CD4-positive, alpha-beta T cell (primary cell): ENCODE measurements at regions not wholly inside any gene's neighbourhood (a gene's known extent, or its start where the extent isn't known, plus 50 kb on each side); places are given as distances from the start of the nearest gene placed in this dataset.

ENCODE experiments used
- ATAC-seq: fragments of 200-7000 bp; cut with Tn5 transposase; one replicate; pipeline ENCODE4 v1.10.0; 2022; ENCODE audit warnings: mild to moderate bottlenecking; ENCODE audit not compliant: poor library complexity
- CTCF ChIA-PET: fragments of 350-600 bp; sonication (Branson Sonifier 250); formaldehyde crosslinking; loops from one replicate; lab custom pipeline; 2021; ENCODE audit warnings: antibody characterized with exemption, inconsistent platforms; lab: Charles Lee
- POLR2A ChIA-PET: fragments of 350-600 bp; sonication (Branson Sonifier 250); formaldehyde crosslinking; loops from one replicate; lab custom pipeline; 2021; ENCODE audit warnings: antibody characterized with exemption, inconsistent platforms; lab: Charles Lee
- DNase-seq, 14 experiments: peaks; one replicate each; pipeline ENCODE4 v3.0.0-alpha.2; 2013 to 2020; ENCODE audit warnings: mixed read lengths in 2 of 14
- H3K27ac ChIP-seq, 2 donors: one replicate each; pipeline versions ENCODE4 v1.5.1 to v1.7.0; 2013; ENCODE audit warnings: low read length in 2 of 2, low read depth in 1 of 2, mild to moderate bottlenecking in 1 of 2
- H3K27me3 ChIP-seq, 2 experiments: 1 replicate in 1 of 2; 2 replicates in 1 of 2; pipeline versions ENCODE4 v1.6.1 to v1.7.0; 2013; ENCODE audit warnings: low read length in 2 of 2, control low read depth in 1 of 2, mild to moderate bottlenecking in 1 of 2, moderate library complexity in 1 of 2; ENCODE audit not compliant: insufficient read depth in 2 of 2, control insufficient read depth in 1 of 2
- H3K36me3 ChIP-seq: one replicate; pipeline ENCODE4 v1.6.1; 2013; ENCODE audit warnings: low read length, control low read depth; ENCODE audit not compliant: insufficient read depth
- H3K4me1 ChIP-seq: one replicate; pipeline ENCODE4 v1.6.1; 2013; ENCODE audit warnings: low read length, control low read depth; ENCODE audit not compliant: insufficient read depth
- H3K4me3 ChIP-seq: one replicate; pipeline ENCODE4 v1.5.1; 2013; ENCODE audit warnings: mild to moderate bottlenecking, low read length, moderate library complexity
- H3K9me3 ChIP-seq, 2 experiments: 1 replicate in 1 of 2; 2 replicates in 1 of 2; pipeline versions ENCODE4 v1.6.1 to v1.7.0; 2013; ENCODE audit warnings: low read length in 2 of 2, mild to moderate bottlenecking in 2 of 2, control low read depth in 1 of 2, moderate library complexity in 1 of 2; ENCODE audit not compliant: control insufficient read depth in 1 of 2, insufficient read depth in 1 of 2
- H3K27ac Mint-ChIP-seq: one replicate; pipeline ENCODE4 v1.8.0; 2020; ENCODE audit warnings: mixed read lengths
- H3K27me3 Mint-ChIP-seq: one replicate; pipeline ENCODE4 v1.8.0; 2021; ENCODE audit warnings: mixed read lengths
- H3K36me3 Mint-ChIP-seq: one replicate; pipeline ENCODE4 v1.8.0; 2021; ENCODE audit warnings: low read depth, mixed read lengths
- H3K4me1 Mint-ChIP-seq: one replicate; pipeline ENCODE4 v1.8.0; 2021; ENCODE audit warnings: low read depth, mixed read lengths
- H3K4me3 Mint-ChIP-seq: one replicate; pipeline ENCODE4 v1.8.0; 2020; ENCODE audit warnings: mild to moderate bottlenecking, mixed read lengths
- H3K9me3 Mint-ChIP-seq: one replicate; pipeline ENCODE4 v1.8.0; 2020; ENCODE audit warnings: mixed read lengths
- CTCF ChIP-seq: fragments of 200-600 bp; IDR thresholded peaks from one replicate; pipeline ENCODE4 v1.8.0; 2022; ENCODE audit warnings: antibody characterized with exemption, mild to moderate bottlenecking
- intact Hi-C, 2 experiments: fragments of 100-400 bp; cut with DNase I in 1 of 2; cut with micrococcal nuclease in 1 of 2; formaldehyde crosslinking; loops; one replicate each; pipeline versions ENCODE4 v1.15.1 to v1.9.0; 2023 to 2025; cut with DNase I, micrococcal nuclease

GRCh38 chr5:90264689-90265544, 144.6 kb downstream of the CETN3 start:
- H3K27me3 ChIP-seq, result no peaks in the 10 kb centered on the region
- Mint-ChIP-seq H3K4me1 (no peaks in the 10 kb centered on the region), H3K9me3 (no peaks in the 10 kb centered on the region), H3K27me3 (peaks cover 6% of the 10 kb centered on the region), H3K4me3 (no peak overlapping the region), H3K36me3 (no peaks in the 10 kb centered on the region), H3K27ac (no peak overlapping the region)
- DNase-seq (peak in 13 of 14 experiments; percentile 1 to 64 (median 16)), ATAC-seq (no peak)
- intact Hi-C loops, result loop anchor here (1.0 to 5.0 kb wide), 3 partner anchors 517 to 1536 kb away; no protein-coding TSS in a partner anchor
- no peaks in the 10 kb centered on the region for H3K4me1 ChIP-seq
- H3K36me3 ChIP-seq, result no peaks in the 10 kb centered on the region
- H3K4me3 ChIP-seq, result no peak overlapping the region
- CTCF ChIA-PET, result interaction anchor here (0.8 to 1.2 kb wide), 4 partner anchors 9 to 1537 kb away, joined by 3 to 5 read pairs (median 3); no protein-coding TSS in a partner anchor
- H3K9me3 ChIP-seq, result no peaks in the 10 kb centered on the region
- POLR2A ChIA-PET, result no interaction called here
- peak; percentile 83 for TF ChIP-seq CTCF
- no peak overlapping the region for H3K27ac ChIP-seq

- no peak overlapping the region for H3K27ac Mint-ChIP-seq
- H3K4me3 Mint-ChIP-seq, result no peak overlapping the region
- ATAC-seq (no peak), DNase-seq (no peak)
- no peaks in the 10 kb centered on the region for H3K27me3 Mint-ChIP-seq
- H3K9me3 ChIP-seq, result no peaks in the 10 kb centered on the region
- intact Hi-C loops, result no loop called here
- ChIA-PET POLR2A (no interaction called here), CTCF (no interaction called here)
- H3K4me1 Mint-ChIP-seq, result no peaks in the 10 kb centered on the region
- H3K4me1 ChIP-seq, result no peaks in the 10 kb centered on the region
- no peak overlapping the region for H3K4me3 ChIP-seq
- TF ChIP-seq CTCF, result no peak
- H3K36me3 ChIP-seq, result no peaks in the 10 kb centered on the region
- H3K9me3 Mint-ChIP-seq, result no peaks in the 10 kb centered on the region
- no peaks in the 10 kb centered on the region for H3K27me3 ChIP-seq
- no peak overlapping the region for H3K27ac ChIP-seq
- no peaks in the 10 kb centered on the region for H3K36me3 Mint-ChIP-seq
These were observed 146.3 kb downstream of the CETN3 start for GRCh38 chr5:90263102-90263820.

GRCh38 chr5:90251447-90251846, 158.1 kb downstream of the CETN3 start:
- POLR2A ChIA-PET, result no interaction called here
- no peak overlapping the region for H3K27ac Mint-ChIP-seq
- H3K4me1 ChIP-seq, result no peaks in the 10 kb centered on the region
- H3K27me3 Mint-ChIP-seq, result no peaks in the 10 kb centered on the region
- intact Hi-C loops, result no loop called here
- DNase-seq (no peak), ATAC-seq (no peak)
- H3K9me3 Mint-ChIP-seq, result no peaks in the 10 kb centered on the region
- CTCF ChIA-PET, result no interaction called here
- no peak overlapping the region for H3K4me3 Mint-ChIP-seq
- no peaks in the 10 kb centered on the region for H3K36me3 Mint-ChIP-seq
- no peaks in the 10 kb centered on the region for H3K27me3 ChIP-seq
- H3K36me3 ChIP-seq, result no peaks in the 10 kb centered on the region
- H3K4me1 Mint-ChIP-seq, result no peaks in the 10 kb centered on the region
- TF ChIP-seq CTCF, result no peak
- H3K27ac ChIP-seq, result no peak overlapping the region
- H3K9me3 ChIP-seq, result no peaks in the 10 kb centered on the region
- no peak overlapping the region for H3K4me3 ChIP-seq
